Kidney epithelial cell (primary cell): ENCODE measurements at regions not wholly inside any gene's neighbourhood (a gene's known extent, or its start where the extent isn't known, plus 50 kb on each side); places are given as distances from the start of the nearest gene placed in this dataset.

ENCODE experiments used
- DNase-seq: peaks from one replicate; pipeline ENCODE4 v3.0.0-alpha.2; 2010; ENCODE audit warnings: low read depth
- H3K27me3 ChIP-seq: 2 replicates; pipeline ENCODE4 v1.6.0; 2011; ENCODE audit warnings: low read length; ENCODE audit not compliant: control insufficient read depth, insufficient read depth
- H3K36me3 ChIP-seq: 2 replicates; pipeline ENCODE4 v1.5.1; 2011; ENCODE audit warnings: low read length; ENCODE audit not compliant: control insufficient read depth, insufficient read depth
- H3K4me3 ChIP-seq: 2 replicates; pipeline ENCODE4 v1.5.1; 2011; ENCODE audit warnings: low read depth, mild to moderate bottlenecking, control low read depth, low read length
- CTCF ChIP-seq: IDR thresholded peaks from 2 replicates; pipeline ENCODE4 v1.5.1; 2011; ENCODE audit warnings: mild to moderate bottlenecking, moderate library complexity, low read length, control low read depth, inconsistent platforms; ENCODE audit not compliant: insufficient read depth, poor library complexity, severe bottlenecking

GRCh38 chr3:69565316-69565715 is 173.9 kb upstream of the MITF start:
- H3K27me3 ChIP-seq: no peaks in the 10 kb centered on the region
- no peak for TF ChIP-seq CTCF
- DNase-seq: no peak
- no peaks in the 10 kb centered on the region for H3K36me3 ChIP-seq
- no peak overlapping the region for H3K4me3 ChIP-seq

- no peaks in the 10 kb centered on the region for H3K36me3 ChIP-seq
- TF ChIP-seq CTCF: no peak
- H3K4me3 ChIP-seq: no peak overlapping the region
- H3K27me3 ChIP-seq: no peaks in the 10 kb centered on the region
- DNase-seq: no peak
Observed at GRCh38 chr3:69563981-69564380, 175.3 kb upstream of the MITF start.

- no peak for TF ChIP-seq CTCF
- no peaks in the 10 kb centered on the region for H3K27me3 ChIP-seq
- DNase-seq: no peak
- H3K4me3 ChIP-seq: no peak overlapping the region
- H3K36me3 ChIP-seq: no peaks in the 10 kb centered on the region
Observed at GRCh38 chr3:69563151-69563550, 176.1 kb upstream of the MITF start.

- no peak for DNase-seq
- Histone ChIP-seq H3K27me3 (no peaks in the 10 kb centered on the region), H3K4me3 (no peak overlapping the region), H3K36me3 (no peaks in the 10 kb centered on the region)
- no peak for TF ChIP-seq CTCF
Observed at GRCh38 chr3:69562020-69562419, 176.1 kb upstream of the FRMD4B start.

- no peak for TF ChIP-seq CTCF
- no peaks in the 10 kb centered on the region for H3K36me3 ChIP-seq
- no peaks in the 10 kb centered on the region for H3K27me3 ChIP-seq
- no peak overlapping the region for H3K4me3 ChIP-seq
- no peak for DNase-seq
Observed at GRCh38 chr3:69560818-69561217, 174.9 kb upstream of the FRMD4B start.

GRCh38 chr3:69560116-69560515 is 174.2 kb upstream of the FRMD4B start:
- Histone ChIP-seq H3K36me3 (no peaks in the 10 kb centered on the region), H3K27me3 (no peaks in the 10 kb centered on the region), H3K4me3 (no peak overlapping the region)
- DNase-seq: no peak
- TF ChIP-seq CTCF: no peak
